CD4-positive, alpha-beta T cell treated with Interleukin-6 at 100 ng/mL for 8 hours (primary cell): ENCODE measurements at regions not wholly inside any gene's neighbourhood (a gene's known extent, or its start where the extent isn't known, plus 50 kb on each side); places are given as distances from the start of the nearest gene placed in this dataset.
"Not testable (repeated sequence)": the region's sequence is repeated elsewhere in the genome, so short reads cannot be mapped to it uniquely, and the experiment has no call there.

Experiments
- DNase-seq: peaks from one replicate; pipeline ENCODE4 v3.0.0-alpha.2; 2020; ENCODE audit warnings: mixed read lengths, low spot score

DNA sequence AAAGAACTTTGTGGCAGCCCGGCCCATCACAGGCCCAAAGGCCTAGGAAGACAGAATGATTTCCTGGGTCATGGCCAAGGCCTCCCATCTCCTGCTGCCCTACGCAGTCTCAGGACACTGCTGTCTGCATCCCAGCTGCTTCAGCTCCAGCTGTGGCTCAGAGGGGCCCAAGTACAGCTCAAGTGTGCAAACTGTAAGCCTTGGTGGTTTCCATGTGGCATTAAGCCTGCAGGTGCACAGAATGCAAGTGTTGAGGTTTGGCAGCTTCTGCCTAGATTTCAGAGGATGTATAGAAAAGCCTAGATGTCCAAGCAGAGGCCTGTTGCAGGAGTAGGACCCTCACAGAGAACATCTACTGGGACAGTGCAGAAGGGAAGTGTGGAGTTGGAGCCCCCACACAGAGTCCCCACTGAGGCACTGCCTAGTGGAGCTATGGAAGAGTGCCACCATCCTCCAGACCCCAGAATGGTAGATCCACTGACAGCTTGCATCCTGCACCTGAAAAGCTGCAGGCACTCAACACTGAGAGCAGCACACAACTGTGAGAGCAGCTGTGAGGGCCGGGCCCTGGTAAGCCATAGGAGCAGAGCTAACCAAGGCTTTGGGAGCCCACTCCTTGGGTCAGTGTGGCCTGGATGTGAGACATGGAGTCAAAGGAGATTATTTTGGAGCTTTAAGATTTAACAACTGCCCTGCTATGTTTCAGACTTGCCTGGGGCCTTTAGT, 208.2 kb upstream of the CMC1 start:
- no peak for DNase-seq

DNA sequence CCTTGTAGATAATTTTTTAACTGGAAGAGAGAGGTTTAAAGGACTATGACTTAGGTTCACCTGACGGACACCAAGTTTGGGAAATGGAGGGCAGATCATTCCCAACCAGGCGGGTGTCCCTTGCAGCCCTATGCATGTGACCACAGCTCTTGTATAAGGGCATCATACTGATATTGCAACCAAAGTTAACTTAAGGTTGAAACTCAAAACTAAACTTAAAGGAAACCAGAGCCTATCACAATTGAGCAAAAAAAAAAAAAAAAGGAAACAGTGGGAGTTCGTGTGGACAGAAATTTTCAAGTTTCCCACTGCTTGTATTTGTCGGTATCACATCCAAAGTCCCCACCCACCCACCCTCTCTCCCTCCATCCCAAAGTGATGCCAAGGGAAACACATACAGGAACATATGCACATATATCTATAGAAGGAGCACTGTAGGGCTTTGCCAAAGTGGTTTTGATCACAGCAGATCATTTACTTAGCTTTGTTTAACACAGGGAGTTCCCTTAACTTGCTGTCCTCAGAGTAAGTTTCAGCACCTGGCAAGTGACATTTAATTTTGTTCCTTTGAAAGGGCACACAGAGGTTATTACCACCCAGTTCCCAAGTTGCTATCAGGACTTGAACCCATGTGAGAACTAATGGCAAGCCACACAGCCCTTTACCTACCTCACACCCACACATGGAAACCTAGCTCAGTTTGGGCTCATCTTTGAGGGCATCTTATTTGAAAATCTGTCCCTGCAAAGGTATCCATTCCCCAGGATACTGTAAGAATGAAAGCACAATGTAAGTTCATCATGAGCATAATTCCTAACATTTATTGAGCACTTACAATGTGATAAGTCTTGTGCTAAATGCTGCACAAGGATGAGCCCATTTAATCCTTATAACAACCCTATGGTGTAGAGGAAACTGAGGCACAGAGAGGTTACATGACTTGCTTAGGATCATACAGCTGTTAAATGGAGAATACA, 204.5 kb upstream of the CMC1 start:
- no peak for DNase-seq

DNA sequence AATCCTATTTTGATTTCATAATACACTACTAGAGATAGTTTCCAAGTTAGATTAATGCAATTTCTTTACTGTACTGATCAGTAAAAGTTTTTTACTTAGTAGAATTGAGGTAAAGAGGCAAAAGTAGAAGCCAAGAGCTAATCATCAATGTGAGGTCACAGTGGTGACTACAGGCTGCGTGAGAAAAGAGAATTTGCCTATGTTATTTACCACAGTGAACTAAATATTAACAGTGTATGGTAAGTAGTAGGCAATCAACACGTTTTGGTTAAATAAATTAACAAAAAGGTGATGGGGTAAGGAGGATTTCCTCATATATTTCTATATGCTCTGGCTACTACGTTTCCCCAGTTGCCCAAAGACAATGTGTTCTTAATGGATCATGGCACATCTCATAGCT, 202.2 kb upstream of the CMC1 start:
- DNase-seq: no peak

DNA sequence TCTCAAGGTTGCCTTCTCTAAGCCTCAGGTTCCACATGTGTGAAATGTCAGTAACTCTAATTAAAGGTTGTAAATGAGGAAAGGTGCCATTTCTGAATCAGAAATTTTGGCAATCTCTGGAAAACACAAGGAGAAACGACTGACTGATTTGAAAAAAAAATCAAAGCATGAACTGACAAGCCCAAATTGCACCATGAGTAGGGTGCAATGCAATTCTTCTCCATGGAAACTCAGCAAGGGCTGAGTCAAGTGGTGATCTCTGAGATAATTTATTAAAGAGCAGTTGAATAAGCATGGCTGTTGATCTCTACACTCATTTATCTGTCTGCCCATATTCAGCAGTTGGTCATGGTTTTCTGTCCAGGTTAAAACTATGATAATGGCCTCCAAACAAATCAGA, 201.6 kb upstream of the CMC1 start:
- no peak for DNase-seq

DNA sequence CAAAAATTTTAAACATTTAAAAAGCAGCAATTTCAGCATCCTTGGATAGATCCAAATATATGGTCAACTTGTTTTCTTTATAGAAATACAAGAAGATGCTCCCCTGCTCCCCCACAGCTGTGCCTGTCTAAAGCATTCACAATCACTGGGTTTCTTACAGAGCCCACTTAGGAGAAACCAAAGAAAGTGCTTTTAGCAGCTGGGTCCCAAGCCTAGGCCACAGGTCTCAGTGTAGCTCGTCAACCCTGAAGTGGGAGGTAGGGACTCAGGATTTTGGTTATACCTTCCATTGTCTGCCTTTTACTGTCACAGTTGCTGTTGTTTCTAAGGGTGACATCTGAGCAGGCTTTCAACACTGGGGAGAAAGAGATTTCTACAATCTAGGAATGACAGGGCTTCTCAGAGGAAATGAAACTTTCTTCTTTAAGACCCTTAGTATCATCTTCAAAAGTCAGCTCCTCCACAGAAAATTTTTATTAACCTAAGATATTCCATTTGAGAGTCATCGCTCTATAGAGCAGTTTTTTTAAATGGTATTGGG, 199.3 kb upstream of the CMC1 start:
- no peak for DNase-seq

DNA sequence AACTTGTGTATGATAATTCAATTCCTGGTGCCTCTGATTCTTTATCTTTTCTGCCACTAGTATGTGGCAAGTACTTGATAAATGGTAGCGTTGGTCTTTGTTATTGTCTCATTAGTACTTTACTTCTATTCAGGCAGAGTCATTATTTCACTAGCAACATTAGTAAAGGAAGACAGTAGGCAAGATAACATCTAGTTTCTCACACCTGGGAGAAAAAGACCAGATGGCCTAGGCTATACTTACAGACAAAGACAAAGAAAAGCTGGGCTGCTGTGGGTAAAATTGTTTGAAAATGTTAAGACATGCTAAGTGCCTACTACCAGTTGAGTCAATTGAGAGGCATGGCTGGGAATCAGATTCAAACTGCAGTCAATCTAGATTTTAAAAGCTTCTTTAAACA, 198.7 kb upstream of the CMC1 start:
- no peak for DNase-seq

DNA sequence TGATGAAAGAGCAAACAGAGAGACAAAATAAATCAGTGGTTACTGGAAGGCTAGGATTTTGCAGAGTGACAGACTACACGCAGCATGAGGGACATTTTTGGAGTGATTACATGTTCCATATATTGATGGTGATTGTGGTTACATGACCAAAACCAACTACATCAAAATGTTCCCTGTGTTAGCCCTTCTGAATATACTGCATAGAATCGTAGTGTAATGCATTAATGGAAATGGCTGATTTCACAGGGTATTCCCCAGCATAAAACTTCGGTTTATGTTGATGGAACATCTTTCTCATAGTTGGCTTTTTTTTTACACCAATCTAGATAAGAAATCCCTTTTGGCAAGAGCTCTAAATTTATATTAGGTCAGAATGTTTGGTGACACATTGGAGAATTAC, 191.3 kb upstream of the CMC1 start:
- DNase-seq: no peak

DNA sequence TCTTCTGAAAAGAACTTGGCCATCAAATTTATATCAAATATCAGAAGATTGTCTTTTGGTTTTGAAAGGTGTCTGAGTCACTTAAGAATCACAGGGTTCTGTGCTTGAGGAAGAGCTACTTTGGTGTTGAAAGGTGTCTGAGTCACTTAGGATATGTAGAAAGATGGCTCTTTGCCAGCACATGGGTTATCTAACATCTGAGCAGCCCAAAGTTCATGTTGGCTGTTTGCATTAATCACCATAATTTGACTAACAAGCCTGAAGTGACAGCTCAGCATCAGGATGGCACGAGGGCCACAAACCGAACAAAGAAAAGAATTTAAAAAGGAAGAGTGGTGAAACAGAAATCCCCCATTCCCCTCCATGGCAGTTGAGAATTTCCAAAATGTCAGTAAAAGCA, 190.5 kb upstream of the CMC1 start:
- peak; percentile 51 for DNase-seq

DNA sequence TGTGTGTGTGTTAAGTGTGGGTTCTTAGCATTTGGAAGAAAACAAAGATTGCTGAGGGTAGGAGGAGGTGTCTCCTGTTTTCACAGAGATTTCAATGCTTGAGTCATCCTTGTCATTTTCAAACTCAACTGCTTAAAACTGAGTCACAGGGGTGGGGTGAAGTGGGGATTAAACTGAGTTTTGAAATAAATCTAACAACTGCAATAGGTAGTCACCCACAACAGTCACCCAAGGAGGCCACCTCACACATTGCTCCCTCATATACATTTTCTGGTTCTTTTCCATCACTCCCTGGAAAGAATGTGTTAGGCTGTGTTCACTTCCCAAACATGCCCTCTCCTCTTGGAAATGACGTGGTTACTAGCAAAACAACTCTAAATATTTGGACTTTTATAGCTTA, 187.7 kb upstream of the CMC1 start:
- no peak for DNase-seq

DNA sequence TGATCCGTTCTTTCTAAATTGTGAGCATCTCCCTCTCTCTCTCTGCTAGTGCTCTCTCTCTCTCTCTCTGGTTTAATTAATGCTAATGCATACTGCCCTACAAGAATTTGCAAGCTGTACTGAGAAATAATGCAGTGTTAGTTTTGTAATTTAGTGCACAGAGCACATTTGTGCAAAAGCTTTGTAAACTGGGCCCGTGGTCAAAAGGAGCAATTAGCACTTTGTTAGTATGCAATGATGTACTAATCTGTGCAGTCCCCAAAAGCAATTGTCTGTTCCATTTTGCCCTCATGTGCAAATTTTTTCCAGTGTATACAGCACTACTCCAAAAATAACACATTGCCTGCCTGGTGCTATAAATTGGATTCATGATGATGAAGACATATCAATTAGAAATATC, 184.6 kb upstream of the CMC1 start:
- DNase-seq: no peak

DNA sequence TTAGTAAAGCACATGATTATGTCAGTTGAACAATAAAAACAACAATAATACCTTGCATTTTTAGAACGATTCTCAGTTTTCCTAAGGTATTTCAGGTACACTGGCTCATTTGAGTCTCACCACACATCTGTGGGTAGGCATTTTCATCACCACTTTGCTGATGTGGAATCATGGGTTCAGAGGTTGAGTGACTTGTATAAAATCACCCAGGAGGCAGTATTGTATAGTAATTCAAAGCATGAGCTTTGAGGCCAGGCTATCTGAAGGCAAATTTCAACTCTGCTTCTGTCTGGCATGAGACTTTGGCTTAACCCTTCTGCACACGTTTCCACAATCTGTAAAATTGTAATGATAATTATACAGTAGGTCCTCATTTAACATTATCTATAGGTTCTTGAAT, 183.9 kb upstream of the CMC1 start:
- DNase-seq: no peak

DNA sequence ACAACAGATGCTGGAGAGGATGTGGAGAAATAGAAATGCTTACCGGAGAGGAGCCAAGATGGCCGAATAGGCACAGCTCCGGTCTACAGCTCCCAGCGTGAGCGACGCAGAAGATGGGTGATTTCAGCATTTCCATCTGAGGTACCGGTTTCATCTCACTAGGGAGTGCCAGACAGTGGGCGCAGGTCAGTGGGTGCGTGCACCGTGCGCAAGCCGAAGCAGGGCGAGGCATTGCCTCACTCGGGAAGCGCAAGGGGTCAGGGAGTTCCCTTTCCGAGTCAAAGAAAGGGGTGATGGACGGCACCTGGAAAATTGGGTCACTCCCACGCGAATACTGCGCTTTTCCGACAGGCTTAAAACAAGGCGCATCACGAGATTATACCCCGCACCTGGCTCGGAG, 182.2 kb upstream of the CMC1 start:
- DNase-seq: not testable (repeated sequence)

DNA sequence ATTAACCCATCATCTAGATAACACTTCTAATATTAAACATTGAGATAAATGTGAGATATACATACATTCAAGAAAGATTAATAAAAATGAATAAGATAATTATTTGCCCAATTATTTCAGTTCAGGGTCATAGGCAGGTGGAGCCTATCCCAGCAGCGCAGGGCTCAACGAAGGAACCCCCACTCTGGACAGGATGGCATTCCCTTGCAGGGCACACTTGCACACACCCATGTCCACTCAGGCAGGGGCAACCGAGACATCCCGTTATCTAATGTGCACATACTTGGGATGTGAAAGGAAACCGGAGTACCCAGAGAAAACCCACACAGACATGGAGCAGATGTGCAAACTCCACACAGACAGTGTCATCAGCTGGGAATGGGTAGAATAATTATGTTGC, 175.4 kb upstream of the CMC1 start:
- DNase-seq: no peak

DNA sequence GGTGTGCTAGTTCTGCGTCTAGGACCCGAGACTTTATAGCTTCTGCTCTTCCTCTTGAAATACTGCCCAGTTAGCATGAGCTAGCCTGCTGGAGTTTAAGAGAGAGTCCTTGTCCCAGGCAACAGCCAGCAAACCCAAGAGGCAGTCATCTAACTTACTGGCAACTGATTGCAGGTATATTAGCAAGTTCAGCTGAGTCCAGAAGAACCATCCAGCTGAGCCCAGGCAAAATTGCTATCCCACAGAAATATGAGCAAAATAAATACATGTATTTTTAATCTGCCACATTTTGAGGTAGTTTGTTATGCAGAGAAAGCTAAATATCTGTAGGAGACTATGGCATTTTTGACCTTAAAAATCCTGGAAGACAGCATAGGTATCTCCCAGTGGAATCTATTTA, 174.4 kb upstream of the CMC1 start:
- no peak for DNase-seq

DNA sequence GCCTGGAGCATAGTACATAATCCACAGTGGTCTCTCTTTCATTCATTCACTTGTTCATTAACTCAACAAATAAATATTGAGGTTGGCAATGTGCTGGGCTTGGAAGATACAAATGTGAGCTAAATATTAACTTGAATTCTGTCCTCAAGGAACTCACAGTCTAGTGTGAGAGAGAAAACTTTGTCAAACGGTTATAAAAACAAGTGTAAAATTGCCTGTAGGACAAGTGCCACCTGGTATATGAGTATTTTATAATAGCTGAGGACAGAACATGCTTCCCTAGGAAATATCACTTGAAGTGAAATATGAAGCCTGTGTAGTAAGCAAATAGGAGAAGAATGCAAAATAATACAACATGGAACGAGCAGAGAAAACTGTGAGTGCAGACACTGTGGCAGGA, 173.1 kb upstream of the CMC1 start:
- no peak for DNase-seq

DNA sequence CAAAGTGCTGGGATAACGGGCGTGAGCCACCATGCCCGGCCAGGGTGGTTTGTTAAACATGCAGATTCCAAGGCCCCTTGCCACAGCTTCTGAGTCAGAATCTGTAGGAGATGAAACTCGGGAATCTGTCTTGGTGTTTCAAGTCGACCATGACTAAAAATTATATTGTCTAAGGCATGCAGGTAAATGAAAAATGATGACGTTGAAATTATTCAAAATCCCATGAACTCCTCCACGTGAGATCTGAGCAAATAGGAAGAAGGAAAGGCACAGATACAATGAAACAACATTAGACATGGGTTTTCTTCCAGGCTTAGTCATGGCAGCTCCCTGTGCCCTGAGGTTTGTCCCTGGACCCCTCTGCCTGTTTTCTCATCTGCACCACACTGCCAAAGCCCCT, 172.0 kb upstream of the CMC1 start:
- DNase-seq: no peak

DNA sequence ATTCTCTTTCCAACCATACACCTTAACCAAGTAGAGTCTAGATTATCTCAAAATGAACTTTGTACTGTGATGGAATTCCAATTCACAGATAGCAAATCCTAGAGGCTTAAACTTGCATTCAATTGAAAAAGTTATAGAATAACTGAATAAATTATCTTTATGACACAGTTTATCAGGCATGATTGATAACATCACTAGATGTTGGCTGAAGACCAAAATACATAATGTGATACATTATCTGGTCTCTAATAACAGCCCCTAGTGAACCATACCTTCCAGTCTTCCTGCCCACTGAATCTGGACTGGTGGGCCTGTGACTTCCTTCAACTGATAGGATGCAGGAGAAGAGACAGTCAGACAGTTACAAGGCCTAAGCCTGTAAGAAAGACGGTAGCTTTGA, 165.2 kb upstream of the CMC1 start:
- DNase-seq: no peak

DNA sequence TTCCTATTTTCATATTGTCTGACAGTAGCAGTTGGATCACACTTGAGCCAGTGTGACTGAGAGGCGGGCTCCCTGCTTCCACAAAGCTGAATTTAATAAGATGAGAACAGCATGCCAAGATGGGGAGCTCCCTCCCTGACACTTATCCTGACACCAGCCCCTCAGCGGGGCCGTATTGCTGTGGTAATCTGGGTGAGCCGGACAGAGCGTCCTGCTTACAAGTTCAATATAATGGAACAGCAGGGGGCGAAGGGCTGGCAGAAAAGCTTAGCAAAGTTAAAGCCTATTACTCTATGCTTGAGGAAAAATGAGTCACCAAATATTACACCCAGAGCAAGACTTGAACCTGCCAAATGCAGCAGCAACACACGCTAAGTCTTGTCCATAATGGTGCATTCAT, 163.8 kb upstream of the CMC1 start:
- DNase-seq: no peak

DNA sequence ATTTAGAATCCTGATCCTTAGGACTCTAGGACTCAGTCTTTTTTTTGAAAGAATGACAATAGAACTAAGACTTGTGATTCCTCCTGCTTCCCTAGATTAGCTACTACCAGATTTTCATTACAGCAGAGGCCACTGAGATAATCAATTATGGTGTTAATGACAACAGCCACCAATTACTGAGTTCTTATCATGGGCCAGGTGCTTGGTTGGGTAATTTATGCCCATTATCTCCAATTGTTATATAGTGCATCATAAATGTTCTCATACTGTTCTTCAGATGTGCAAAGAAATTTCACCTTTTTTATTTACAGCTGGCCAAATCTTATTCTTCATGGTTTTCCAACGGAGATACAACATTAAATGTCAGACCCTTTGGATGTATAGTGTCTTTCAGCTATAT, 162.9 kb upstream of the CMC1 start:
- no peak for DNase-seq

DNA sequence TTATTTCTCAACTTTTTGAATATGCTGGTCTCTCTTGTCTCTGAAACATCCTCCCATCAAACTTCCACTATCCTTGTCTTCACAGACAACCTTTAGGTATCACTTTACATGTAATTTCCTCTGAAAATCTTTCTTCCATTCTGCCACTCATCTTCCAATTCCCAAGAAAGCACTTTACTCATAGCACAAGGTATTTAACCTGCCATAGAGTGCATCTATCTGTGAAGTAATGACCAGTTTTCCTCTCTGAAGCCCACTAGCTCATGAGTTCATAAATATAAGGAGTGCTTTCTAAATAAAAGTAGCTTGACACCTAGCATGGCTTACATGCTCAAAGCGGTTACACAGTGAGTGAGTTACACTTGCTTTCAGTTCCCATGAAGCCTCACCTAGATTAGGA, 160.7 kb upstream of the CMC1 start:
- no peak for DNase-seq

DNA sequence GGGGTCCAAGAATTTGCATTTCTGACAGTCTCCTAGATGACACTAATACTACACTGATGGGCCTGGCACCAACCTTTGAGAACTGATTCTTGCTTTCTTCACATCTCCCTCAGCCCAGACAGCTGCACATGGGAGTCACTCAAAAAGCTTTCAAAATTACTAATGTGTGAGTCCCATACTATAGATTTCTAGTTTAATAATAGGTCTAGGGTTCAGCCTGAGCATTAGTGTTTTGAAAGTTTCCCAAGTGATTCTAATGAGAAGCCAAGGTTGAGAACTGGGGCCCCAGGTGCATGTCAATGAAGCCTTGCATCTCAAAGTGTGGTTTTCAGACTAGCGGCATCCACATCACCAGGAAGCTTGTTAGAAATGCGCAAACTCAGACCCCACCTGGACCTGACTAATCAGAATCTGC, 159.9 kb upstream of the CMC1 start:
- DNase-seq: no peak

DNA sequence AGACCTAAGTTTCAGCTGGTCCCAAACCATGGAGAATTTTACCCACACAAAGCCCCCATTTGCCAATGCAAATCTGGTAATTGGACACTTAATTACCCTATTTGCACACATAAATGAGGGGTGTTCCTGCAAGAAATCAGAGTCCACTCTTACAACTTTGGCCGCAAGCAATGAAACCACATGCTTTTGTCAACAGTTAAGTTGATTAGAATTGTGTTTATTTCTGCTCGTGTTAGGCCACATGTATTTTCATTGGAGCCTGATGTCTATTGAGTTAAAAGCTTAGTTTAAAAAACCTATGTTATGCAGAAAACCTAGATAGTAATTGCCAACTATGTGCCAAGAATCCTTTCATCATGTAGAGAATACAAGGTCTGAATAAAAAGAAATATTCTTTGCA, 153.8 kb upstream of the CMC1 start:
- no peak for DNase-seq

DNA sequence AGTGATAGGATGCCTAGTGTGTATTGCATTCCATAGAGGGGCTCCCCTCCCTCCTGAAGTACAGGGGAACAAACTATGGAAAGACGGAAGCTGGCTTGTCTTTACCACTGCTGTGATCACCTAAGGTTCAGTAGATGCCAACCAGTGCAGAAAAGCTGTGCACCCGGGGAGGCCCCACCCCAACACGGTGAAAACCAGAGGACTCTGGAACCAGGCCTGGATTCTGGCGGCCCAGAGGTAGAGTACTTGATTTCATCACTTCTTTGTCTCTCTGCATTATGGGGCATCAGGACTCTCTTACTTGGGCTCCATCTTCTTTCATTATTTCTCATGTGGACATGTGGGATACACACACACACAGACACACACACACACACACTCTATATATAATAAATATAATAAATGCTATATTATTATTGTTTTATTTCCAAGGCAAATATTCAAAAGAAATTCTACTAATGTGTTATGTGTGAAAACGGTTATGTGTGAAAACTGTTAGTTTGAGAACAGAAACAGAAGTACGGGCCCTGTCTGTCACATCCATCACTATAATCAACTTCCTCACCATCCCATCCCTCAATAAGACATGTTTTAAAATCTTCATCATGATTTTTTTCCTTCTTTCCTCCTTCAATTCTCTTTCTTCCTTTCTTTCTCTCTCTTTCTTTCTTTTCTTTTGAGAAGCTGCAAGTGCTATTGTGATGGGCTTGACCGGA, 152.4 kb upstream of the CMC1 start:
- DNase-seq: no peak
